GM13976 (cell line): ENCODE measurements at regions not wholly inside any gene's neighbourhood (a gene's known extent, or its start where the extent isn't known, plus 50 kb on each side); places are given as distances from the start of the nearest gene placed in this dataset.

ENCODE experiments used
- DNase-seq: peaks from one replicate; pipeline ENCODE4 v3.0.0; 2012; ENCODE audit warnings: low spot score
- in situ Hi-C: fragments of 300-500 bp; cut with MboI; formaldehyde crosslinking; loops from one replicate; pipeline ENCODE4 v1.12.0; 2022; ENCODE audit warnings: low sequenced_read_pairs, mixed read lengths, inconsistent platforms; ENCODE audit not compliant: unreplicated experiment
- TF ChIP-seq, protein P1 (sequence below): IDR thresholded peaks from 2 replicates; pipeline ENCODE4 v1.5.1; 2012; ENCODE audit warnings: borderline replicate concordance, mild to moderate bottlenecking; ENCODE audit not compliant: insufficient read depth; ENCODE audit errors: extremely low read depth, missing control alignments, control extremely low read depth

DNA sequence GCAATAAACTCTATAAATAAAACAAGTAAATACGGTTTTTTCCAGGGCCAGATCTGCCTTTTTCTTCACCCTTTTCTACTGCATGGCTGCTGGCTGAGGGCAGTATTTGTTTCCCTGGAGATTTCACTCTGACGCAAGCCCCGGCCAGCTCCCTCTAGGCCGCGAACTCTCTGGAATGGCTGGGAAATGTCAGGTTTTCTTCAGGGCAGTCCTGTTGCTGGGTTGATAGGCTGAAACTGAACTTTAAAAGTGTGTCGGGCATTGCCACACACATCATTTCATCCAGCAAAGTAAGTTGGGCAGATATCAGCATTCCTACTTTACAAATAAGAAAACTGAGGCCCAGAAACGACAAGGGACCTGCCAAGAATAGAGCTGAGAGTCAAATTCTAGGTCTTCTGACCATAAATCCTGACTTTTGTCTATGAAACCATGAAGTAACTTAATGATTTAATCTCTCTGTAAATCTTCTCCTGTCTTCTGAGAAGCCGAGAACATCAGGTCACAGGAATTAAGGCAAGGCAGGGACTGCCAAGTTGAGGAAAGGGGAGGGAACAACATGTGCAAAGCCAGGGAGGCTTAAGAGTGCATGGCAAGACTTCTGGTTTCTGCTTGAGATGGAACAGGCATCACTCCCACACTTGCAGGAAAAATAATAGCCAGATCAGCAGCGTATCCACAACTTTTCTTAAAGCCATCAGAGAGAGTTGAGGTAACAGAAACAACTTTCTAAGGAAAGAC, 205.0 kb upstream of the CCDC196 start:
- DNase-seq, result no peak
- in situ Hi-C loops, result no loop called here
- TF ChIP-seq, protein P1, sequence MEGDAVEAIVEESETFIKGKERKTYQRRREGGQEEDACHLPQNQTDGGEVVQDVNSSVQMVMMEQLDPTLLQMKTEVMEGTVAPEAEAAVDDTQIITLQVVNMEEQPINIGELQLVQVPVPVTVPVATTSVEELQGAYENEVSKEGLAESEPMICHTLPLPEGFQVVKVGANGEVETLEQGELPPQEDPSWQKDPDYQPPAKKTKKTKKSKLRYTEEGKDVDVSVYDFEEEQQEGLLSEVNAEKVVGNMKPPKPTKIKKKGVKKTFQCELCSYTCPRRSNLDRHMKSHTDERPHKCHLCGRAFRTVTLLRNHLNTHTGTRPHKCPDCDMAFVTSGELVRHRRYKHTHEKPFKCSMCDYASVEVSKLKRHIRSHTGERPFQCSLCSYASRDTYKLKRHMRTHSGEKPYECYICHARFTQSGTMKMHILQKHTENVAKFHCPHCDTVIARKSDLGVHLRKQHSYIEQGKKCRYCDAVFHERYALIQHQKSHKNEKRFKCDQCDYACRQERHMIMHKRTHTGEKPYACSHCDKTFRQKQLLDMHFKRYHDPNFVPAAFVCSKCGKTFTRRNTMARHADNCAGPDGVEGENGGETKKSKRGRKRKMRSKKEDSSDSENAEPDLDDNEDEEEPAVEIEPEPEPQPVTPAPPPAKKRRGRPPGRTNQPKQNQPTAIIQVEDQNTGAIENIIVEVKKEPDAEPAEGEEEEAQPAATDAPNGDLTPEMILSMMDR, result no peak

DNA sequence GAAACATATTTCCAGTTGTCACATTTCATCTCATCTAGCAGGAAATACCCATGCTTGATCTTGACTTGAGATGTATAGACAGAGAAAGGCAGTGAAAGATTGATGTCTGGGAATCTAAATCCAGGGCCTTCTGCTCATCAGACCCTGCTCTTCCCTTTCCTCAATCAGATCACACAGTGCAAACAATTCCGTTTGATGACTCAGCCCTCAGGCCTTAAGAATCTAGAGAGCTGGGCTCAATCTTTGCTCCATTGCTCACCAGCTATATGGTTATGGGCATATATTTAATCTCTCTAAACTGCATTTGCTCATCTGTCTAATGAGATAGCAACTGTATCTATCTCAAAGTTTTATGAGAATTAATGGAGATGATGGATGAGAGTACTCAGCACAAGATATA, 201.8 kb upstream of the CCDC196 start:
- in situ Hi-C loops, result no loop called here

DNA sequence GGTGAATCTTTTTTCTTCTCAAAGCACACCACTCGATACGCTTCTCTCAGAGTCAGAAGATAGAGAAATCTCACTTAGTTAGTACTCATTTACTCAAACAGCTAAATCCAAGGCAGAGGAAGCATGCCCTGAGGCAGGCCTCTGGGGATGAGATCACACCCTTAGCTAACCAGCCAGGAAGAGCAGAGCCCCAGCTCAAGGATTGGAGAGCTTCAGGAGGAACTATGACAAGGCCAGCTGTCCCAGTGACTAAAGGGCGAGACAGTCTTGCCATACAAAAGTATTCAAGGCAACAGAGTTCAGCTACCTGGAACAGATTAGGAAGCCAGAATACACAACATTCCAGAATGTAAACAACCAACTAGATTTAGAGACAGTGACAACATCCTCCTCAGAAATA, 197.7 kb upstream of the CCDC196 start:
- DNase-seq, result no peak
- in situ Hi-C loops, result no loop called here
- TF ChIP-seq, protein P1, result no peak

More for the DNA sequence above, 201.8 kb upstream of the CCDC196 start:
- DNase-seq, result no peak
- TF ChIP-seq, protein P1, result no peak

DNA sequence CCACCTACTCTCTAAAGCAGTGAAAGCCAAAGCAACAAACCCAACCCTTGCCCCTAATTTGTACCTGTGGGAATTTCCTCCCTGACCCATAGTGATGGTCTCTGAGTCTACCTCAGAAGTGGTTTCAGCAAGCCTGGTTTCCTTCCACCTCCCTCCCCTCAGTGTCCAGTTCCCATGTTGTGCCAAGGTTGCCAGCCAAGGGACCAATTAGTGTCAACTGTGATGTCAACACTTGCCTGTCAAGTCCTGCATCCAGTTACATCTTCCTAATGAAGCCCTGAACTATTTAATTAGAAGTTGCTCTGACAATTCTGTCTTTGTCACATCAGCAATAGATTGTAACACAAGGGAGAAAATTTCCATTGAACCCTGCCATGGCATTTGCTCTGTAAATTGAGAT, 194.4 kb upstream of the CCDC196 start:
- DNase-seq, result no peak
- TF ChIP-seq, protein P1, result no peak
- in situ Hi-C loops, result no loop called here

DNA sequence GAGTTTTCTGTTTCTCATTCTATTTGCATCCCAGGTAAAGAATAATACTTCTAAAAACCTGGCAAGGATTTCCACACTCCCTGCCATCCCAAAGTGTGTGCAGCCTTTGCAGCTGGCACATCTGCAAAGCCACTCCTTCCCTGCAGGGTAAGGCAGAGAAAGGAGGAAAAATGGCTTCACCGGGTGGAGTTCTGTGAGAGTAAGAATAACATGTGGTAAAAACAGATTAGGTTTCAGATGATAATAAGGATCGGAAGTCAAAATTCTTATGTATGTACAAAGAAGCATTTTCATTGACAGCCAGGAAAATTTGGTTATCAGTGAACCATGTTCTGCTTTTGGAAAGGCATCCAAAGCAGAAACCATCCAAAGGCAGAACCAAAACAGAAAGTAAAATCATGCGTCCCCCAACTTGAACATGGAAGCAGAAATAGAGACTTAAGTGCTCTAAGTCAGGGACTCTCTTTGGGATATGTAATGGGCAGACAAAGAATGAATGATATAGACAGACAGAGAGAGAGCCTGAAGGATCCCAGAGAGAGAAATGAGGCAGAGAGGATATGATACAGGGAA, 192.6 kb upstream of the CCDC196 start:
- in situ Hi-C loops, result no loop called here
- TF ChIP-seq, protein P1, result no peak
- no peak for DNase-seq

DNA sequence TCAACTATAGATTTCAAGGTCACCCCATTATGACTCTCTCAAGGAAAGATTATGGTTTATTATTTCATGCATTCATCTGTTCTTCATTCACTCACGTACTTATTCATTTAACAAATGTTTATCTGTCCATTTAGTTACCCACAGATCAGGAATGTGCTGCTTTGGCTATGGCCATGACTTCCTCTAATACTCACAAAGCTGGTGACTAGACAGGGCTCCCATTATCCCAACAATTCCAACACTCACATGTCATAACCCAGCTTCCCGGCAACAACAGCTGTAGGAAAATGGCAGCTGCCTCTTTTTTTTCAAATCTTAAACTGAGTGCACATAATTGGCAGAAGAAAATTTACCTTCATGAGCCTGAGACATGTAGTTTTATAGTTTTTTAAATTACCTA, 190.8 kb upstream of the CCDC196 start:
- in situ Hi-C loops, result no loop called here
- TF ChIP-seq, protein P1, result no peak
- no peak for DNase-seq

DNA sequence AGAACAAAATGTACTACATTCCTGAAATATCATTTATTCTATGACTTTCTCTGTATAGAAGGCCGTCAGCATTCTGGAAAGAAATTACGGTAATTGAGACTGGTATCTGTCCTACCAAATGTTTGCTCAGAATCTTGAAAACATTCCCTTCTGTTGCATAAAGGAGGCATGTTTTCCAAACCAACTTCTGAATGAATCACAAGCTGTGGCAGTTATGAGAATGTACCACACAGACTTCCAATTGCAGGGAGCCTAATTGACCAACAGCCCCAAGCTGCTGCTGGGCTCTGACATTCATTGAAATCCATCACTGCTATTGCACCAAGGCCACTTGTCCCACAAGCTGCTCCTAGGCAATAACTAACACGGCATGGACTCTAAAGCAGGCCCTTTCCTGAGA, 185.3 kb upstream of the CCDC196 start:
- in situ Hi-C loops, result no loop called here
- TF ChIP-seq, protein P1, result no peak
- no peak for DNase-seq
